ENCODE measurements at regions not wholly inside any gene's neighbourhood (a gene's known extent, or its start where the extent isn't known, plus 50 kb on each side); places are given as distances from the start of the nearest gene placed in this dataset.
"Not testable (repeated sequence)": the region's sequence is repeated elsewhere in the genome, so short reads cannot be mapped to it uniquely, and the experiment has no call there.

- no peak for DNase-seq (ENCODE audit: low spot score)
These were observed 128.8 kb upstream of the MAP3K1 start for GRCh38 chr5:56686337-56687195.

- DNase-seq (ENCODE audit: low spot score), result no peak
These were observed 129.7 kb upstream of the MAP3K1 start for GRCh38 chr5:56685503-56686217.

GRCh38 chr5:56684159-56684558 lies 131.2 kb upstream of the MAP3K1 start:
- no peak for DNase-seq (ENCODE audit: low spot score)

GRCh38 chr5:56683733-56684132 lies 131.6 kb upstream of the MAP3K1 start:
- no peak for DNase-seq (ENCODE audit: low spot score)

- DNase-seq (ENCODE audit: low spot score), result no peak
These were observed 132.1 kb upstream of the MAP3K1 start for GRCh38 chr5:56683281-56683680.

GRCh38 chr5:56681346-56681745 lies 134.0 kb upstream of the MAP3K1 start:
- DNase-seq (ENCODE audit: low spot score), result no peak

GRCh38 chr5:56680731-56681130 lies 134.6 kb upstream of the MAP3K1 start:
- DNase-seq (ENCODE audit: low spot score), result no peak

- no peak for DNase-seq (ENCODE audit: low spot score)
These were observed 137.6 kb upstream of the MAP3K1 start for GRCh38 chr5:56677690-56678305.

GRCh38 chr5:56676091-56676768 lies 139.1 kb upstream of the MAP3K1 start:
- no peak for DNase-seq (ENCODE audit: low spot score)

- no peak for DNase-seq (ENCODE audit: low spot score)
These were observed 140.9 kb upstream of the MAP3K1 start for GRCh38 chr5:56674441-56674840.

GRCh38 chr5:56673171-56673570 lies 142.2 kb upstream of the MAP3K1 start:
- no peak for DNase-seq (ENCODE audit: low spot score)

GRCh38 chr5:56671571-56671970 lies 143.8 kb upstream of the MAP3K1 start:
- no peak for DNase-seq (ENCODE audit: low spot score)

- DNase-seq (ENCODE audit: low spot score), result no peak
These were observed 144.4 kb upstream of the MAP3K1 start for GRCh38 chr5:56670916-56671315.

- no peak for DNase-seq (ENCODE audit: low spot score)
These were observed 145.5 kb upstream of the MAP3K1 start for GRCh38 chr5:56669534-56670483.

- DNase-seq (ENCODE audit: low spot score), result no peak
These were observed 146.4 kb upstream of the MAP3K1 start for GRCh38 chr5:56668996-56669395.

GRCh38 chr5:56667692-56668091 lies 147.7 kb upstream of the MAP3K1 start:
- no peak for DNase-seq (ENCODE audit: low spot score)

- no peak for DNase-seq (ENCODE audit: low spot score)
These were observed 148.4 kb upstream of the MAP3K1 start for GRCh38 chr5:56666901-56667300.

GRCh38 chr5:56665117-56665516 lies 150.2 kb upstream of the MAP3K1 start:
- DNase-seq (ENCODE audit: low spot score), result not testable (repeated sequence)

GRCh38 chr5:56664025-56664424 lies 151.3 kb upstream of the MAP3K1 start:
- DNase-seq (ENCODE audit: low spot score), result no peak

GRCh38 chr5:56663523-56663922 lies 151.8 kb upstream of the MAP3K1 start:
- DNase-seq (ENCODE audit: low spot score), result no peak

- no peak for DNase-seq (ENCODE audit: low spot score)
These were observed 152.5 kb upstream of the MAP3K1 start for GRCh38 chr5:56662893-56663292.
